Effector memory CD8-positive, alpha-beta T cell (primary cell): ENCODE measurements at regions not wholly inside any gene's neighbourhood (a gene's known extent, or its start where the extent isn't known, plus 50 kb on each side); places are given as distances from the start of the nearest gene placed in this dataset.

Experiments
- ATAC-seq: fragments of 150-1000 bp; cut with Tn5 transposase; replicated peaks from 2 replicates; pipeline ENCODE4 v1.10.0; 2021; ENCODE audit warnings: mild to moderate bottlenecking, moderate library complexity
- DNase-seq, 3 experiments: peaks; one replicate each; pipeline ENCODE4 v3.0.0; 2021
- H3K27ac Mint-ChIP-seq, 2 donors: one replicate each; pipeline ENCODE4 v1.8.0; 2022; ENCODE audit warnings: mild to moderate bottlenecking in 2 of 2, mixed read lengths in 2 of 2, moderate library complexity in 2 of 2
- H3K27me3 Mint-ChIP-seq, 2 donors: one replicate each; pipeline ENCODE4 v1.8.0; 2022; ENCODE audit warnings: mixed read lengths in 2 of 2
- H3K36me3 Mint-ChIP-seq: one replicate; pipeline ENCODE4 v1.8.0; 2022; ENCODE audit warnings: mild to moderate bottlenecking, moderate library complexity, mixed read lengths; ENCODE audit not compliant: insufficient read depth
- H3K4me1 Mint-ChIP-seq, 2 donors: one replicate each; pipeline ENCODE4 v1.8.0; 2022; ENCODE audit warnings: low read depth in 2 of 2, mixed read lengths in 2 of 2
- H3K4me3 Mint-ChIP-seq, 2 donors: one replicate each; pipeline ENCODE4 v1.8.0; 2022; ENCODE audit warnings: mild to moderate bottlenecking in 2 of 2, mixed read lengths in 2 of 2, moderate library complexity in 2 of 2
- H3K9me3 Mint-ChIP-seq, 2 donors: one replicate each; pipeline ENCODE4 v1.8.0; 2022; ENCODE audit warnings: mixed read lengths in 2 of 2

- Mint-ChIP-seq H3K9me3 (peaks cover 0 to 1% of the 10 kb centered on the region in 2 donors), H3K4me3 (no peak overlapping the region), H3K27ac (no peak overlapping the region), H3K4me1 (no peaks in the 10 kb centered on the region), H3K36me3 (no peaks in the 10 kb centered on the region), H3K27me3 (no peaks in the 10 kb centered on the region)
- DNase-seq = no peak
- no peak for ATAC-seq
Observed at GRCh38 chr5:38105801-38106200, 152.6 kb upstream of the EGFLAM start.

- no peaks in the 10 kb centered on the region for H3K4me1 Mint-ChIP-seq
- ATAC-seq (no peak), DNase-seq (no peak)
- no peaks in the 10 kb centered on the region for H3K36me3 Mint-ChIP-seq
- no peak overlapping the region for H3K4me3 Mint-ChIP-seq
- H3K27ac Mint-ChIP-seq = no peak overlapping the region
- H3K9me3 Mint-ChIP-seq = peaks cover 0 to 1% of the 10 kb centered on the region in 2 donors
- no peaks in the 10 kb centered on the region for H3K27me3 Mint-ChIP-seq
Observed at GRCh38 chr5:38105231-38105570, 153.2 kb upstream of the EGFLAM start.

GRCh38 chr5:38104497-38105230, 153.7 kb upstream of the EGFLAM start:
- H3K27ac Mint-ChIP-seq = no peak overlapping the region
- peaks cover 0 to 1% of the 10 kb centered on the region in 2 donors for H3K9me3 Mint-ChIP-seq
- H3K4me1 Mint-ChIP-seq = no peaks in the 10 kb centered on the region
- H3K27me3 Mint-ChIP-seq = no peaks in the 10 kb centered on the region
- no peak overlapping the region for H3K4me3 Mint-ChIP-seq
- no peaks in the 10 kb centered on the region for H3K36me3 Mint-ChIP-seq
- ATAC-seq = no peak
- DNase-seq = no peak

- H3K9me3 Mint-ChIP-seq = peaks cover 0 to 1% of the 10 kb centered on the region in 2 donors
- no peaks in the 10 kb centered on the region for H3K27me3 Mint-ChIP-seq
- H3K4me3 Mint-ChIP-seq = no peak overlapping the region
- no peak for DNase-seq
- no peaks in the 10 kb centered on the region for H3K4me1 Mint-ChIP-seq
- H3K36me3 Mint-ChIP-seq = no peaks in the 10 kb centered on the region
- no peak overlapping the region for H3K27ac Mint-ChIP-seq
- no peak for ATAC-seq
Observed at GRCh38 chr5:38101897-38102296, 156.5 kb upstream of the EGFLAM start.

GRCh38 chr5:38099205-38100168, 158.9 kb upstream of the EGFLAM start:
- no peak for ATAC-seq
- Mint-ChIP-seq H3K27me3 (no peaks in the 10 kb centered on the region), H3K4me3 (no peak overlapping the region), H3K9me3 (no peaks in the 10 kb centered on the region), H3K27ac (no peak overlapping the region), H3K36me3 (no peaks in the 10 kb centered on the region), H3K4me1 (no peaks in the 10 kb centered on the region)
- DNase-seq = no peak

- H3K9me3 Mint-ChIP-seq = no peaks in the 10 kb centered on the region
- ATAC-seq = no peak
Observed at GRCh38 chr5:38094889-38095288, 163.5 kb upstream of the EGFLAM start.

GRCh38 chr5:38093855-38094254, 164.5 kb upstream of the EGFLAM start:
- H3K27me3 Mint-ChIP-seq = peaks cover 0 to 5% of the 10 kb centered on the region in 2 donors
- H3K4me3 Mint-ChIP-seq = no peak overlapping the region
- no peak overlapping the region for H3K27ac Mint-ChIP-seq
- H3K4me1 Mint-ChIP-seq = no peaks in the 10 kb centered on the region
- no peaks in the 10 kb centered on the region for H3K36me3 Mint-ChIP-seq
- no peak for DNase-seq
- ATAC-seq = no peak
- no peaks in the 10 kb centered on the region for H3K9me3 Mint-ChIP-seq

More at GRCh38 chr5:38094889-38095288, 163.5 kb upstream of the EGFLAM start:
- no peak for DNase-seq
- Mint-ChIP-seq H3K4me1 (no peaks in the 10 kb centered on the region), H3K27ac (no peak overlapping the region), H3K4me3 (no peak overlapping the region), H3K36me3 (no peaks in the 10 kb centered on the region), H3K27me3 (peaks cover 0 to 5% of the 10 kb centered on the region in 2 donors)

GRCh38 chr5:38086777-38087176, 171.6 kb upstream of the EGFLAM start:
- Mint-ChIP-seq H3K9me3 (no peaks in the 10 kb centered on the region), H3K4me3 (no peak overlapping the region), H3K36me3 (no peaks in the 10 kb centered on the region), H3K4me1 (no peaks in the 10 kb centered on the region), H3K27ac (no peak overlapping the region), H3K27me3 (peaks cover 0 to 8% of the 10 kb centered on the region in 2 donors)
- DNase-seq = no peak
- no peak for ATAC-seq

GRCh38 chr5:38079620-38080402, 178.5 kb upstream of the EGFLAM start:
- H3K4me3 Mint-ChIP-seq = no peak overlapping the region
- H3K9me3 Mint-ChIP-seq = peaks cover 0 to 1% of the 10 kb centered on the region in 2 donors
- DNase-seq = no peak
- H3K27ac Mint-ChIP-seq = no peak overlapping the region
- no peak for ATAC-seq
- peaks cover 0 to under 1% of the 10 kb centered on the region in 2 donors for H3K27me3 Mint-ChIP-seq
- no peaks in the 10 kb centered on the region for H3K36me3 Mint-ChIP-seq
- no peaks in the 10 kb centered on the region for H3K4me1 Mint-ChIP-seq

GRCh38 chr5:38078161-38078560, 180.2 kb upstream of the EGFLAM start:
- ATAC-seq = no peak
- H3K27me3 Mint-ChIP-seq = no peaks in the 10 kb centered on the region
- no peaks in the 10 kb centered on the region for H3K36me3 Mint-ChIP-seq
- DNase-seq = no peak
- no peak overlapping the region for H3K27ac Mint-ChIP-seq
- H3K9me3 Mint-ChIP-seq = peaks cover 0 to 3% of the 10 kb centered on the region in 2 donors
- no peak overlapping the region for H3K4me3 Mint-ChIP-seq
- H3K4me1 Mint-ChIP-seq = no peaks in the 10 kb centered on the region

- no peak overlapping the region for H3K4me3 Mint-ChIP-seq
- DNase-seq (no peak), ATAC-seq (no peak)
- H3K9me3 Mint-ChIP-seq = peaks cover 0 to 3% of the 10 kb centered on the region in 2 donors
- H3K4me1 Mint-ChIP-seq = no peaks in the 10 kb centered on the region
- no peak overlapping the region for H3K27ac Mint-ChIP-seq
- H3K27me3 Mint-ChIP-seq = no peaks in the 10 kb centered on the region
- H3K36me3 Mint-ChIP-seq = no peaks in the 10 kb centered on the region
Observed at GRCh38 chr5:38077652-38078051, 180.7 kb upstream of the EGFLAM start.

GRCh38 chr5:38071831-38072694, 186.3 kb upstream of the EGFLAM start:
- no peaks in the 10 kb centered on the region for H3K4me1 Mint-ChIP-seq

More at GRCh38 chr5:38071831-38072694, 186.3 kb upstream of the EGFLAM start:
- Mint-ChIP-seq H3K9me3 (peaks cover 0 to 3% of the 10 kb centered on the region in 2 donors), H3K27me3 (no peaks in the 10 kb centered on the region), H3K4me3 (no peak overlapping the region), H3K36me3 (no peaks in the 10 kb centered on the region), H3K27ac (no peak overlapping the region)
- DNase-seq (no peak), ATAC-seq (no peak)
